AG04450 (cell line): ENCODE measurements at regions not wholly inside any gene's neighbourhood (a gene's known extent, or its start where the extent isn't known, plus 50 kb on each side); places are given as distances from the start of the nearest gene placed in this dataset.

Source experiments
- CTCF ChIA-PET: fragments of 300-600, 350-600 bp; formaldehyde crosslinking; extraction: SDS; loops from one replicate; lab custom pipeline; 2022; ENCODE audit warnings: antibody characterized with exemption, inconsistent platforms; lab: Charles Lee
- POLR2A ChIA-PET: fragments of 350-600 bp; formaldehyde crosslinking; extraction: SDS; loops from one replicate; lab custom pipeline; 2021; ENCODE audit warnings: antibody characterized with exemption, inconsistent platforms; lab: Yijun Ruan, JAX
- DNase-seq: peaks from one replicate; pipeline ENCODE4 v3.0.0-alpha.2; 2011; ENCODE audit warnings: low read depth, low spot score
- H3K27ac ChIP-seq: one replicate; pipeline ENCODE4 v1.5.1; 2012; ENCODE audit warnings: low read depth, low read length, control low read depth
- H3K27me3 ChIP-seq: one replicate; pipeline ENCODE4 v1.6.0; 2012; ENCODE audit warnings: low read length; ENCODE audit not compliant: control insufficient read depth, insufficient read depth
- H3K4me3 ChIP-seq: 2 replicates; pipeline ENCODE4 v1.5.1; 2011; ENCODE audit warnings: mild to moderate bottlenecking, low read depth, low read length, control low read depth
- H3K9me3 ChIP-seq: 2 replicates; pipeline ENCODE4 v1.5.1; 2012; ENCODE audit warnings: low read length; ENCODE audit not compliant: control insufficient read depth, insufficient read depth
- TF ChIP-seq, protein P1 (sequence below): IDR thresholded peaks from 2 replicates; pipeline ENCODE4 v1.5.1; 2011; ENCODE audit warnings: low read depth, low read length, control low read depth, inconsistent platforms

DNA sequence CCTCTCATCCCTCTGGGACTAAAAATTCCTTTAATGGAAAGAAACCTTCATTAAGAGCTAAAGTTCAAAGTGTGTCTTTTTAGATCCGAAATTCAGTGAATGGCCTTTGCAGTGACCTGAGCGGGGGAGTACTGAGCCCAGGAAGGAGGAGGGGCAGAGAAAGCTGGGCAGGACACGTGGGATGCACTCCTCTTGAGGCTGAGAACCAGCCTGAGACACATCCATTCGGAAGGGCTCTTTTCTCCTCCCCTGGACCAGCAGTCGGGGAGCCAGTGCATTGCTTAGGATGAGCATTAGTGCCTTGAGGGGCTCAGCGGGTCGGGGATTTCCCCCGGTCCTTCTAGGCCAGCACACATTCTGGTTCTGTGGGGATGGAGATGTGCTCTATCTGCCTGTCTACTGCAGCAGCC lies 258.9 kb upstream of the B3GAT1 start:
- H3K4me3 ChIP-seq: no peak overlapping the region
- TF ChIP-seq, protein P1, sequence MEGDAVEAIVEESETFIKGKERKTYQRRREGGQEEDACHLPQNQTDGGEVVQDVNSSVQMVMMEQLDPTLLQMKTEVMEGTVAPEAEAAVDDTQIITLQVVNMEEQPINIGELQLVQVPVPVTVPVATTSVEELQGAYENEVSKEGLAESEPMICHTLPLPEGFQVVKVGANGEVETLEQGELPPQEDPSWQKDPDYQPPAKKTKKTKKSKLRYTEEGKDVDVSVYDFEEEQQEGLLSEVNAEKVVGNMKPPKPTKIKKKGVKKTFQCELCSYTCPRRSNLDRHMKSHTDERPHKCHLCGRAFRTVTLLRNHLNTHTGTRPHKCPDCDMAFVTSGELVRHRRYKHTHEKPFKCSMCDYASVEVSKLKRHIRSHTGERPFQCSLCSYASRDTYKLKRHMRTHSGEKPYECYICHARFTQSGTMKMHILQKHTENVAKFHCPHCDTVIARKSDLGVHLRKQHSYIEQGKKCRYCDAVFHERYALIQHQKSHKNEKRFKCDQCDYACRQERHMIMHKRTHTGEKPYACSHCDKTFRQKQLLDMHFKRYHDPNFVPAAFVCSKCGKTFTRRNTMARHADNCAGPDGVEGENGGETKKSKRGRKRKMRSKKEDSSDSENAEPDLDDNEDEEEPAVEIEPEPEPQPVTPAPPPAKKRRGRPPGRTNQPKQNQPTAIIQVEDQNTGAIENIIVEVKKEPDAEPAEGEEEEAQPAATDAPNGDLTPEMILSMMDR: no peak
- no peak overlapping the region for H3K27ac ChIP-seq
- ChIA-PET POLR2A (no interaction called here), CTCF (no interaction called here)
- DNase-seq: no peak
- H3K27me3 ChIP-seq: no peaks in the 10 kb centered on the region
- H3K9me3 ChIP-seq: peaks cover 59% of the 10 kb centered on the region

DNA sequence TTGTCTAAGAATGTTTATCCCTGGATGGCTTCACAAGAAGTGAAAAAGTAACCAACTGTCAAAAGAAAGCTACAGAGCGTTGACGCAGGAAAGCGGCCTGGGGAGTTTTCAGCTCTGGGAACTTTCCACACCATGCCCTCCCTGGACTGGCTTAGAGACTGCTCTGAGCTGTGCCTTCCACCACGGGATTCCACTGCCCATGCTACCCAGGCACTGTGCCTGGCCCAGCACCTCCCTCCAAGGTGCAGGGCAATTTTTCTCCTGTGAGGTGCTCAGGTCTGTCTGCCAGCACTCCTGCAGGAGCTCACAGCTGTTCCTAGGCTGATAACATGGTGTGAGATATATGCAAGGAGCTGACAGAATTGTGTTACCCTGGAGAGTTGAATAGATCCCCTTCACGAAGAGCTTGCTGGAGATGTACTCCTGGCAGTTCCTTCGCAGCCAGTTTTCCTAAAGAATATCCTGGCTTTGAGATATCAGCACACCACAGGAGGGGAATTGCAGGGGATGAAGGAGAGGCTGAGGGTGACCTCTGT lies 258.3 kb upstream of the B3GAT1 start:
- no peak overlapping the region for H3K27ac ChIP-seq
- H3K27me3 ChIP-seq: no peaks in the 10 kb centered on the region
- TF ChIP-seq, protein P1: no peak
- ChIA-PET POLR2A (no interaction called here), CTCF (no interaction called here)
- H3K4me3 ChIP-seq: no peak overlapping the region
- peaks cover 64% of the 10 kb centered on the region for H3K9me3 ChIP-seq
- no peak for DNase-seq

DNA sequence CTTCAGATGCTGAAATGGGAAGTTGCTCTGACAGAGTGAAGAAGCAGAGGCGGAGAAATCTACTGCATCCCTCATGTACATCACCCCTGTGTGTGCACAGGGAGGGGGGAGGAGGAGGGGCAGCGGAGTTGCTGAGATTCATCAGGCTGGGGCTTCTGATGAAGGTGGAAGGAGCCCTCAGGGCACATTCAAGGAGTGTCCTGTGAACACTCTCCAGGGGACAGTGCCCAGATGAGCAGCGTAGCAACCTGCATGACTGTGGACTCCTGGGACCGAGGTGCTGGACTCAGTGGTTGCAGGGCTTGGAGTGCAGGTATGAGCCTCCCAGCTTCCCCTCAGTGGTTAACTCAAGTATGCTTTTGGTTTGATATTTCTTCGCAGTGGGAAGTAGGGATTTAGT lies 257.8 kb upstream of the B3GAT1 start:
- DNase-seq: no peak
- TF ChIP-seq, protein P1: no peak
- Histone ChIP-seq H3K27me3 (no peaks in the 10 kb centered on the region), H3K4me3 (no peak overlapping the region), H3K27ac (no peak overlapping the region), H3K9me3 (peaks cover 69% of the 10 kb centered on the region)
- CTCF ChIA-PET: no interaction called here
- POLR2A ChIA-PET: no interaction called here

DNA sequence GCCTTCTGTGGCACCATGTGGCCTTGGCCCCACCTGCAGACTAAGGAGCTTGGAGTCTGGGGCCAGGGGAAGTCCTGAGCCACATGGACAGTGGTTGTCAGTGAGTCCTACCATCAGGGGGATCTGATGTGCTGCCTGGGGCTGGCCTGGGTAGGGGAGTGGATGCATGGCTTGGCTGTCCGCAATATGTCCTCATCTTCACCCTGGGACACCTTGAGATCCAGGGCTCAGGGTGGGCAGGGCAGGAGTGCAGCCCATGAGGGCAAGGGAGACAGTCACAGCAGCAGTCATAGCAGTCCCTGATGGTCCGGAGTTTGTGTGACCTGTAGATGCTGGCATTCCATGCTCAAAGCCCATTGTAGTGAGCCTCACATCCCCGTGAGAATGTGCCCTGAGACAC lies 256.8 kb upstream of the B3GAT1 start:
- Histone ChIP-seq H3K27ac (no peak overlapping the region), H3K9me3 (peaks cover 79% of the 10 kb centered on the region), H3K4me3 (no peak overlapping the region), H3K27me3 (no peaks in the 10 kb centered on the region)
- no peak for DNase-seq
- ChIA-PET POLR2A (no interaction called here), CTCF (no interaction called here)
- TF ChIP-seq, protein P1: no peak

DNA sequence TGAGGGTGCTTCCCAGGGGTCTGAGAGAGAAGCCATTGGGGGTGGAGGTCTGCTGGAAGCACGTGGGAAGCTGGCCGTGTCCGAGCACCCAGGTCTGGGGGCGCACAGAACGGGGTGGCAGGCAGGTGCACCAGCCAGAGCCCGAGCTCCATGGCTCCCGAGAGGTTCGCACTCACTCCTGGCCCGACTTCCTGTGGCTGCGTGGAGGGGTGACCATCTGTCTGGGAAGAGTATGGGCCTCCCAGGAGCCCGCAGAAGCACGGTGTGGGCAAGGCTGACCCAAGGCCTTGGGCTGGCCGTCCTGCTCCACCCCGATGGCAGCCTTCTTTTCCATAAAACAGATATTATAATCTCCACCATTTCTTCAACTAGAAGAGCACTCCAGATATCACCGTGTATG lies 256.0 kb upstream of the B3GAT1 start:
- DNase-seq: no peak
- ChIA-PET CTCF (no interaction called here), POLR2A (no interaction called here)
- H3K27me3 ChIP-seq: no peaks in the 10 kb centered on the region
- peaks cover 86% of the 10 kb centered on the region for H3K9me3 ChIP-seq
- TF ChIP-seq, protein P1: no peak
- no peak overlapping the region for H3K4me3 ChIP-seq
- H3K27ac ChIP-seq: no peak overlapping the region
